ENCODE measurements at regions not wholly inside any gene's neighbourhood (a gene's known extent, or its start where the extent isn't known, plus 50 kb on each side); places are given as distances from the start of the nearest gene placed in this dataset.

DNA sequence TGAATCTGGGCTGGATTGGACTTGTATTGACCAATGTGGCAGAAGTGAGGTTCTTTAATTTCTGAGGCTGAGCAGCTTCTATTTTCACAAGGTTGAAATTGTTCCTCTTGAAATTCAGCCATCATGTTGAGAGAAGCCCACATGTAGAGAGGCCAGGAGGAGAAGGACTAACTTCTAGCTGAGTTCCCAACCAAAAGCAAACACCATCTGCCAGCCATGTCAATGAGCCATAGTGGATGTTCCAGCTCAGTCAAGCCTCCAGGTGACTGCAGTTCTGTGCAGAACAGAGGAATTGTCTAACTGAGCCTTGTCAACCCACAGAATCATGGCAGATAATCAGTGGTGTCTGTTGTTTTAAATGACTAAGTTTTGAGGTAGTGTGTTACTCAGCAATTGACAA is 110.6 kb upstream of the ACVR1 start:
- ATAC-seq = no peak
- TF ChIP-seq OSR1 (CRISPR knock-in tag; IDR thresholded peaks at IDR 0.05) = no peak
- TF ChIP-seq ISL1 (CRISPR knock-in tag; IDR thresholded peaks at IDR 0.05) = no peak

DNA sequence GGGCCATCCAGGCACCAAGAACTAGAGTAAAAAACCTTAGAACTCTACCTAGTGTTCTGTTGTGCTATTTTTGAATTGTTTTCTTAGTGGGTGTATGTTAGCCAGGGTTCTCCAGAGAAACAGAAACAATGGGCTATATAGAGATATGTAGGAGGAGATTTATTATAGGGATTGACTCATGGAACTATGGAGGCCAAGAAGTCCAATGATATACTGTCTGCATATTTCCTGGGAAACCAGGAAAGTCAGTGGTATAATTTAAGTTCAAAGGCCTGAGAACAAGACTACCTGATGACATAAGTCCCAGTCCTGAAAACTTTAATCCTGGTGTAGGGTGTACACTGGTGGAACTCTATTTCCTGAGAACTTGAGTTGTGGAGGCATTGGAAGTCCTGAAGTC is 108.7 kb upstream of the ACVR1 start:
- TF ChIP-seq ZNF8 (CRISPR knock-in tag; IDR thresholded peaks at IDR 0.05) (no peak), SNAI2 (CRISPR knock-in tag; IDR thresholded peaks at IDR 0.05) (no peak), ZC3H10 (CRISPR knock-in tag; IDR thresholded peaks at IDR 0.05) (no peak), ZNF70 (CRISPR knock-in tag; IDR thresholded peaks at IDR 0.05) (no peak), ISL1 (CRISPR knock-in tag; IDR thresholded peaks at IDR 0.05) (no peak), PATZ1 (CRISPR knock-in tag; IDR thresholded peaks at IDR 0.05; ENCODE audit: borderline replicate concordance) (no peak), ZNF565 (CRISPR knock-in tag; conservative IDR thresholded peaks at IDR 0.05; ENCODE audit: low read depth) (no peak), TCF4 (CRISPR knock-in tag; IDR thresholded peaks at IDR 0.05; ENCODE audit: borderline replicate concordance) (no peak)
- TF ChIP-seq, protein P1, sequence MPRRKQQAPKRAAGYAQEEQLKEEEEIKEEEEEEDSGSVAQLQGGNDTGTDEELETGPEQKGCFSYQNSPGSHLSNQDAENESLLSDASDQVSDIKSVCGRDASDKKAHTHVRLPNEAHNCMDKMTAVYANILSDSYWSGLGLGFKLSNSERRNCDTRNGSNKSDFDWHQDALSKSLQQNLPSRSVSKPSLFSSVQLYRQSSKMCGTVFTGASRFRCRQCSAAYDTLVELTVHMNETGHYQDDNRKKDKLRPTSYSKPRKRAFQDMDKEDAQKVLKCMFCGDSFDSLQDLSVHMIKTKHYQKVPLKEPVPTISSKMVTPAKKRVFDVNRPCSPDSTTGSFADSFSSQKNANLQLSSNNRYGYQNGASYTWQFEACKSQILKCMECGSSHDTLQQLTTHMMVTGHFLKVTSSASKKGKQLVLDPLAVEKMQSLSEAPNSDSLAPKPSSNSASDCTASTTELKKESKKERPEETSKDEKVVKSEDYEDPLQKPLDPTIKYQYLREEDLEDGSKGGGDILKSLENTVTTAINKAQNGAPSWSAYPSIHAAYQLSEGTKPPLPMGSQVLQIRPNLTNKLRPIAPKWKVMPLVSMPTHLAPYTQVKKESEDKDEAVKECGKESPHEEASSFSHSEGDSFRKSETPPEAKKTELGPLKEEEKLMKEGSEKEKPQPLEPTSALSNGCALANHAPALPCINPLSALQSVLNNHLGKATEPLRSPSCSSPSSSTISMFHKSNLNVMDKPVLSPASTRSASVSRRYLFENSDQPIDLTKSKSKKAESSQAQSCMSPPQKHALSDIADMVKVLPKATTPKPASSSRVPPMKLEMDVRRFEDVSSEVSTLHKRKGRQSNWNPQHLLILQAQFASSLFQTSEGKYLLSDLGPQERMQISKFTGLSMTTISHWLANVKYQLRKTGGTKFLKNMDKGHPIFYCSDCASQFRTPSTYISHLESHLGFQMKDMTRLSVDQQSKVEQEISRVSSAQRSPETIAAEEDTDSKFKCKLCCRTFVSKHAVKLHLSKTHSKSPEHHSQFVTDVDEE (CRISPR knock-in tag; IDR thresholded peaks at IDR 0.05) = no peak
- TF ChIP-seq, protein P2, sequence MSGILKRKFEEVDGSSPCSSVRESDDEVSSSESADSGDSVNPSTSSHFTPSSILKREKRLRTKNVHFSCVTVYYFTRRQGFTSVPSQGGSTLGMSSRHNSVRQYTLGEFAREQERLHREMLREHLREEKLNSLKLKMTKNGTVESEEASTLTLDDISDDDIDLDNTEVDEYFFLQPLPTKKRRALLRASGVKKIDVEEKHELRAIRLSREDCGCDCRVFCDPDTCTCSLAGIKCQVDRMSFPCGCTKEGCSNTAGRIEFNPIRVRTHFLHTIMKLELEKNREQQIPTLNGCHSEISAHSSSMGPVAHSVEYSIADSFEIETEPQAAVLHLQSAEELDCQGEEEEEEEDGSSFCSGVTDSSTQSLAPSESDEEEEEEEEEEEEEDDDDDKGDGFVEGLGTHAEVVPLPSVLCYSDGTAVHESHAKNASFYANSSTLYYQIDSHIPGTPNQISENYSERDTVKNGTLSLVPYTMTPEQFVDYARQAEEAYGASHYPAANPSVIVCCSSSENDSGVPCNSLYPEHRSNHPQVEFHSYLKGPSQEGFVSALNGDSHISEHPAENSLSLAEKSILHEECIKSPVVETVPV (CRISPR knock-in tag; IDR thresholded peaks at IDR 0.05) = no peak
- TF ChIP-seq, protein P3, sequence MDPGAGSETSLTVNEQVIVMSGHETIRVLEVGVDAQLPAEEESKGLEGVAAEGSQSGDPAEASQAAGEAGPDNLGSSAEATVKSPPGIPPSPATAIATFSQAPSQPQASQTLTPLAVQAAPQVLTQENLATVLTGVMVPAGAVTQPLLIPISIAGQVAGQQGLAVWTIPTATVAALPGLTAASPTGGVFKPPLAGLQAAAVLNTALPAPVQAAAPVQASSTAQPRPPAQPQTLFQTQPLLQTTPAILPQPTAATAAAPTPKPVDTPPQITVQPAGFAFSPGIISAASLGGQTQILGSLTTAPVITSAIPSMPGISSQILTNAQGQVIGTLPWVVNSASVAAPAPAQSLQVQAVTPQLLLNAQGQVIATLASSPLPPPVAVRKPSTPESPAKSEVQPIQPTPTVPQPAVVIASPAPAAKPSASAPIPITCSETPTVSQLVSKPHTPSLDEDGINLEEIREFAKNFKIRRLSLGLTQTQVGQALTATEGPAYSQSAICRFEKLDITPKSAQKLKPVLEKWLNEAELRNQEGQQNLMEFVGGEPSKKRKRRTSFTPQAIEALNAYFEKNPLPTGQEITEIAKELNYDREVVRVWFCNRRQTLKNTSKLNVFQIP (CRISPR knock-in tag; IDR thresholded peaks at IDR 0.05; ENCODE audit: borderline replicate concordance, low read depth) = no peak

GRCh38 chr2:157980020-157980419 is 103.9 kb upstream of the ACVR1 start:
- TF ChIP-seq ISL1 (CRISPR knock-in tag; IDR thresholded peaks at IDR 0.05) = no peak
- TF ChIP-seq, protein P1 (CRISPR knock-in tag; IDR thresholded peaks at IDR 0.05) = no peak
- TF ChIP-seq BACH2 (CRISPR knock-in tag; IDR thresholded peaks at IDR 0.05; ENCODE audit: borderline replicate concordance) = no peak
- TF ChIP-seq ZFP3 (CRISPR knock-in tag; IDR thresholded peaks at IDR 0.05) = no peak
- TF ChIP-seq ZNF565 (CRISPR knock-in tag; conservative IDR thresholded peaks at IDR 0.05; ENCODE audit: low read depth) = no peak
- TF ChIP-seq, protein P3 (CRISPR knock-in tag; IDR thresholded peaks at IDR 0.05; ENCODE audit: borderline replicate concordance, low read depth) = no peak
- TF ChIP-seq OSR1 (CRISPR knock-in tag; IDR thresholded peaks at IDR 0.05) = no peak
- TF ChIP-seq ZNF70 (CRISPR knock-in tag; IDR thresholded peaks at IDR 0.05) = no peak
- TF ChIP-seq PPARA (CRISPR knock-in tag; IDR thresholded peaks at IDR 0.05; ENCODE audit: borderline replicate concordance) = no peak
- TF ChIP-seq ZC3H10 (CRISPR knock-in tag; IDR thresholded peaks at IDR 0.05) = no peak
- TF ChIP-seq ESRRG (CRISPR knock-in tag; IDR thresholded peaks at IDR 0.05) = no peak

More for the DNA sequence above, 108.7 kb upstream of the ACVR1 start:
- no peak for ATAC-seq

More at GRCh38 chr2:157980020-157980419, 103.9 kb upstream of the ACVR1 start:
- no peak for ATAC-seq
